Bronchial epithelial cell (primary cell): ENCODE measurements at regions not wholly inside any gene's neighbourhood (a gene's known extent, or its start where the extent isn't known, plus 50 kb on each side); places are given as distances from the start of the nearest gene placed in this dataset.

Experiments used
- DNase-seq: peaks from one replicate; pipeline ENCODE4 v3.0.0-alpha.2; 2010; ENCODE audit warnings: low read depth
- FAIRE-seq: peaks from 2 replicates; lab custom pipeline; 2011; peaks lifted over from hg19 to GRCh38; lab: Jason Lieb, UNC
- H3K27me3 ChIP-seq: 2 replicates; pipeline ENCODE4 v1.5.1; 2011; ENCODE audit warnings: low read length; ENCODE audit not compliant: control insufficient read depth, insufficient read depth
- H3K36me3 ChIP-seq: 2 replicates; pipeline ENCODE4 v1.5.1; 2011; ENCODE audit warnings: low read length; ENCODE audit not compliant: control insufficient read depth, insufficient read depth
- H3K4me3 ChIP-seq: 2 replicates; pipeline ENCODE4 v1.5.1; 2011; ENCODE audit warnings: mild to moderate bottlenecking, low read depth, low read length, control low read depth
- CTCF ChIP-seq: IDR thresholded peaks from 2 replicates; pipeline ENCODE4 v1.5.1; 2011; ENCODE audit warnings: mild to moderate bottlenecking, moderate library complexity, low read length, control low read depth, inconsistent platforms; ENCODE audit not compliant: insufficient read depth, severe bottlenecking

- TF ChIP-seq CTCF: no peak
- Histone ChIP-seq H3K4me3 (no peak overlapping the region), H3K27me3 (no peaks in the 10 kb centered on the region), H3K36me3 (no peaks in the 10 kb centered on the region)
- DNase-seq (peak; percentile 11), FAIRE-seq (no peak)
These were observed 214.8 kb downstream of the SPATA18 start for GRCh38 chr4:52265781-52266525.

GRCh38 chr4:52266537-52267137, 215.5 kb downstream of the SPATA18 start:
- Histone ChIP-seq H3K27me3 (no peaks in the 10 kb centered on the region), H3K4me3 (no peak overlapping the region), H3K36me3 (no peaks in the 10 kb centered on the region)
- DNase-seq (no peak), FAIRE-seq (no peak)
- TF ChIP-seq CTCF: no peak

- no peak for TF ChIP-seq CTCF
- H3K4me3 ChIP-seq: no peak overlapping the region
- no peak for FAIRE-seq
These were observed 218.7 kb downstream of the SPATA18 start for GRCh38 chr4:52269761-52270160.

GRCh38 chr4:52273885-52274284, 222.8 kb downstream of the SPATA18 start:
- FAIRE-seq (no peak), DNase-seq (no peak)
- H3K27me3 ChIP-seq: no peaks in the 10 kb centered on the region
- H3K36me3 ChIP-seq: no peaks in the 10 kb centered on the region
- no peak overlapping the region for H3K4me3 ChIP-seq
- TF ChIP-seq CTCF: no peak

More at GRCh38 chr4:52269761-52270160, 218.7 kb downstream of the SPATA18 start:
- H3K36me3 ChIP-seq: no peaks in the 10 kb centered on the region
- DNase-seq: no peak
- no peaks in the 10 kb centered on the region for H3K27me3 ChIP-seq

DNA sequence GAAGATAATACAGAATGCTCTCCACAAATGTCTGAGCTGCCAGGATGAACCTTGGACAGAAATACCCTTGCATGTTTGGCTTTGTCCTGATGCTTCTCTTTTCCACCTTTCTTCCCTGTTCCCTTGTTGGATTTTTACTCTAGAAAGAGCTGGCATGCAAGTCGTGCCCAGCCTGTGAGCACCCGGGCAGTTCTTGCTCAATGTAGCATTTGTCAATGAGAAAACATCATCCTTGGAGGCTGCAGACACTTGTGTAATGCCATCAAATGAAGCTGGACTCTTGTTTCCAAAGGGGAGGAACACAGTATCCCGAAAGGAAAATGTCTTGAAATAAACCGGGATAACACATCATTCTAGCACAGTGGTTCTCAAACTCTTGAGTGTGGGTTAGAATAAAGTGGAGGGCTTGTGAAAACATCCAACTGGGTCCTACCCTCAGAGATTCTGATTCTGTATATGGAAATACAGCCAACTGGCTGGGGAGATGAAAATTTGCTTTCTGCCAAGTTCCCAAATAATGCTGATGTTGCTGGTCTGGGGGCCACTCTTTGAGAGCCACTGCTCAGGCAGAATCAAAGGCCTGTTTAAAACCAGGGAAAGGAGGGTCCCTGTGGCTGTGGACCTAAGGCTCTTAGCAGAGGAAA, 237.2 kb downstream of the SPATA18 start:
- no peak for DNase-seq
- H3K4me3 ChIP-seq: no peak overlapping the region
- H3K36me3 ChIP-seq: no peaks in the 10 kb centered on the region
- no peaks in the 10 kb centered on the region for H3K27me3 ChIP-seq
- no peak for TF ChIP-seq CTCF
- FAIRE-seq: no peak
